GM23338 (cell line): ENCODE measurements at regions not wholly inside any gene's neighbourhood (a gene's known extent, or its start where the extent isn't known, plus 50 kb on each side); places are given as distances from the start of the nearest gene placed in this dataset.

Experiments used
- ATAC-seq: fragments of 200-7000 bp; cut with Tn5 transposase; 3 replicates; pipeline ENCODE4 v1.9.1; 2020
- DNase-seq: peaks from one replicate; pipeline ENCODE4 v3.0.0-alpha.2; 2015; ENCODE audit warnings: low spot score
- H2AFZ ChIP-seq: fragments of 200-600 bp; sonication (generic); 2 replicates; pipeline ENCODE4 v1.8.0; 2016; ENCODE audit warnings: antibody characterized with exemption, mild to moderate bottlenecking, moderate library complexity
- H3F3A ChIP-seq: fragments of 200-600 bp; sonication (generic); replicated peaks from 2 replicates; pipeline ENCODE4 v1.8.0; 2017; ENCODE audit warnings: antibody characterized with exemption, mixed run types, low read depth
- H3K27ac ChIP-seq: fragments of 200-600 bp; sonication (generic); 2 replicates; pipeline ENCODE4 v1.6.1; 2016; ENCODE audit warnings: low read depth
- H3K27me3 ChIP-seq: fragments of 200-600 bp; sonication (generic); 2 replicates; pipeline ENCODE4 v1.8.0; 2016; ENCODE audit warnings: mild to moderate bottlenecking, mixed run types, moderate library complexity; ENCODE audit not compliant: insufficient read depth
- H3K36me3 ChIP-seq: fragments of 200-600 bp; sonication (generic); 2 replicates; pipeline ENCODE4 v1.8.0; 2016; ENCODE audit warnings: mild to moderate bottlenecking; ENCODE audit not compliant: insufficient read depth
- H3K4me1 ChIP-seq: fragments of 200-600 bp; sonication (generic); 2 replicates; pipeline ENCODE4 v1.8.0; 2016; ENCODE audit warnings: mild to moderate bottlenecking, moderate library complexity; ENCODE audit not compliant: insufficient read depth
- H3K4me2 ChIP-seq: fragments of 200-600 bp; sonication (generic); 2 replicates; pipeline ENCODE4 v1.7.1; 2017; ENCODE audit warnings: mixed run types
- H3K4me3 ChIP-seq: fragments of 200-600 bp; sonication (generic); 2 replicates; pipeline ENCODE4 v1.6.1; 2016; ENCODE audit warnings: mixed run types
- H3K79me2 ChIP-seq: fragments of 200-600 bp; sonication (generic); replicated peaks from 2 replicates; pipeline ENCODE4 v1.8.0; 2017; ENCODE audit warnings: mild to moderate bottlenecking; ENCODE audit not compliant: insufficient read depth
- H3K9me2 ChIP-seq: fragments of 200-600 bp; sonication (generic); 2 replicates; pipeline ENCODE4 v1.8.0; 2017; ENCODE audit not compliant: insufficient read depth
- H4K20me1 ChIP-seq: fragments of 200-600 bp; sonication (generic); replicated peaks from 2 replicates; pipeline ENCODE4 v1.8.0; 2017; ENCODE audit warnings: mild to moderate bottlenecking; ENCODE audit not compliant: insufficient read depth
- H3K27ac Mint-ChIP-seq: 2 replicates; pipeline ENCODE4 v1.8.0; 2020; ENCODE audit warnings: inconsistent platforms, mild to moderate bottlenecking, moderate library complexity, mixed read lengths
- H3K27me3 Mint-ChIP-seq: 3 replicates; pipeline ENCODE4 v1.8.0; 2022; ENCODE audit warnings: low read depth, mild to moderate bottlenecking, moderate library complexity, mixed read lengths, inconsistent platforms; ENCODE audit not compliant: insufficient read depth, poor library complexity
- H3K36me3 Mint-ChIP-seq: 3 replicates; pipeline ENCODE4 v1.8.0; 2021; ENCODE audit warnings: low read depth, mild to moderate bottlenecking, inconsistent platforms, moderate library complexity, mixed read lengths
- H3K4me1 Mint-ChIP-seq: 3 replicates; pipeline ENCODE4 v1.8.0; 2020; ENCODE audit warnings: mild to moderate bottlenecking, inconsistent platforms, mixed read lengths
- H3K4me3 Mint-ChIP-seq: 3 replicates; pipeline ENCODE4 v1.8.0; 2021; ENCODE audit warnings: moderate library complexity, mild to moderate bottlenecking, inconsistent platforms, mixed read lengths
- H3K9me3 Mint-ChIP-seq: 3 replicates; pipeline ENCODE4 v1.8.0; 2020; ENCODE audit warnings: moderate library complexity, mild to moderate bottlenecking, inconsistent platforms, mixed read lengths
- CREB1 ChIP-seq: fragments of 250-450 bp; sonication (Bioruptor Pico); IDR thresholded peaks from 2 replicates; pipeline ENCODE4 v1.5.0; 2020; ENCODE audit warnings: low read depth, mild to moderate bottlenecking, moderate library complexity
- CTCF ChIP-seq, 2 experiments: fragments of 200-600 bp in 1 of 2; sonication (generic) in 1 of 2; conservative IDR thresholded peaks; 2 replicates each; pipeline versions ENCODE4 v1.5.1 to v1.6.1; 2016 to 2017; ENCODE audit warnings: antibody characterized with exemption in 2 of 2, low read depth in 2 of 2, mild to moderate bottlenecking in 2 of 2, moderate library complexity in 1 of 2
- EZH2phosphoT487 ChIP-seq: fragments of 200-600 bp; sonication (generic); IDR thresholded peaks from one replicate; pipeline ENCODE4 v1.8.1; 2018; ENCODE audit warnings: antibody characterized with exemption; ENCODE audit not compliant: unreplicated experiment
- JUNB ChIP-seq: IDR thresholded peaks from one replicate; pipeline ENCODE4 v1.6.1; 2016; ENCODE audit warnings: antibody characterized with exemption; ENCODE audit not compliant: unreplicated experiment
- POLR2AphosphoS5 ChIP-seq: IDR thresholded peaks from 2 replicates; pipeline ENCODE4 v1.6.1; 2016; ENCODE audit warnings: antibody characterized with exemption, low read depth
- REST ChIP-seq: IDR thresholded peaks from one replicate; pipeline ENCODE4 v1.6.1; 2018; ENCODE audit warnings: antibody characterized with exemption; ENCODE audit not compliant: unreplicated experiment
- STAT1 ChIP-seq: IDR thresholded peaks from one replicate; pipeline ENCODE4 v1.6.1; 2016; ENCODE audit warnings: antibody characterized with exemption; ENCODE audit not compliant: unreplicated experiment
- ZNF331 ChIP-seq: fragments of 250-450 bp; sonication (Bioruptor Pico); IDR thresholded peaks from 2 replicates; pipeline ENCODE4 v1.5.0; 2020; ENCODE audit warnings: low read depth, mild to moderate bottlenecking, moderate library complexity
- ZNF462 ChIP-seq: fragments of 250-450 bp; sonication (Bioruptor Pico); IDR thresholded peaks from 2 replicates; pipeline ENCODE4 v1.5.0; 2020; ENCODE audit warnings: mild to moderate bottlenecking, moderate library complexity

DNA sequence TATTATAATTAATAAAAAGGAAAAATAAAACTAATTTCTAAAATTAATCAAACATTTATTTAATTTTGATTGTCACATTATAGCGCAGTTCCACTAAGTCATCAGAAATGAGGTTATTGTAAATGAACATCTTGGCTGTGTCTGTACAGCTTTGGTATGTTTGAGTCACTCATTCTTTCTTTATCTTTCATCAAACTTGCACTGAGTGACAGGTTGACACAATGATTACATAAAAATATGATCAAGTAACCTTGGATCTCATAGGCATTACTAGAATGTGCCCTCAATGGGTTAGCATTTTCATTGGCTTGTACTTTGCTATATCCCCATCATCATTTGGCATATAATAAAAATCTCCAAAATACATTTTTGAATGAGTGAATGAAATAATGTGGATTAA, 1353.2 kb upstream of the ADGRL2 start (continued):
- TF ChIP-seq REST: no peak

GRCh38 chr1:80445033-80445432, 1355.7 kb upstream of the ADGRL2 start:
- Mint-ChIP-seq H3K27me3 (no peaks in the 10 kb centered on the region), H3K9me3 (no peaks in the 10 kb centered on the region), H3K36me3 (no peaks in the 10 kb centered on the region), H3K4me1 (peaks cover 11% of the 10 kb centered on the region; the same call in 2 of the 3 replicates), H3K27ac (no peak overlapping the region), H3K4me3 (no peak overlapping the region)
- ATAC-seq (no peak), DNase-seq (no peak)
- H4K20me1 ChIP-seq: no peaks in the 10 kb centered on the region
- no peaks in the 10 kb centered on the region for H3K36me3 ChIP-seq
- no peaks in the 10 kb centered on the region for H3K27me3 ChIP-seq
- H2AFZ ChIP-seq: no peak overlapping the region
- H3K27ac ChIP-seq: no peak overlapping the region
- no peaks in the 10 kb centered on the region for H3F3A ChIP-seq
- H3K79me2 ChIP-seq: no peaks in the 10 kb centered on the region
- peaks cover 4% of the 10 kb centered on the region; the same call in 1 of the 2 replicates for H3K4me1 ChIP-seq
- no peaks in the 10 kb centered on the region for H3K9me2 ChIP-seq
- H3K4me2 ChIP-seq: no peak overlapping the region
- no peak overlapping the region for H3K4me3 ChIP-seq
- no peak for TF ChIP-seq EZH2phosphoT487
- TF ChIP-seq ZNF462 (CRISPR knock-in tag): no peak
- no peak for TF ChIP-seq CTCF (conservative IDR thresholded peaks at IDR 0.05; ENCODE audit: low read depth in 2 of 2)
- TF ChIP-seq REST: no peak
- TF ChIP-seq POLR2AphosphoS5: no peak
- no peak for TF ChIP-seq STAT1
- no peak for TF ChIP-seq ZNF331 (CRISPR knock-in tag)
- no peak for TF ChIP-seq JUNB
- TF ChIP-seq CREB1 (CRISPR knock-in tag): no peak
